Osteoblast (primary cell): ENCODE measurements at regions not wholly inside any gene's neighbourhood (a gene's known extent, or its start where the extent isn't known, plus 50 kb on each side); places are given as distances from the start of the nearest gene placed in this dataset.

Source experiments
- DNase-seq: peaks from one replicate; pipeline ENCODE4 v3.0.0; 2011; ENCODE audit warnings: low spot score, mixed read lengths; ENCODE audit not compliant: insufficient read length; ENCODE audit errors: missing footprints
- H2AFZ ChIP-seq: 2 replicates; pipeline ENCODE4 v1.6.0; 2011; ENCODE audit warnings: mild to moderate bottlenecking, low read length
- H3K27ac ChIP-seq: 2 replicates; pipeline ENCODE4 v1.5.1; 2011; ENCODE audit warnings: mild to moderate bottlenecking, low read depth, low read length, moderate library complexity
- H3K27me3 ChIP-seq: 2 replicates; pipeline ENCODE4 v1.6.0; 2012; ENCODE audit warnings: mild to moderate bottlenecking, control low read depth, inconsistent platforms, low read length, moderate library complexity; ENCODE audit not compliant: insufficient read depth
- H3K36me3 ChIP-seq: 2 replicates; pipeline ENCODE4 v1.5.1; 2011; ENCODE audit warnings: mild to moderate bottlenecking, low read length, control low read depth, moderate library complexity; ENCODE audit not compliant: insufficient read depth
- H3K4me1 ChIP-seq: 2 replicates; pipeline ENCODE4 v1.5.1; 2011; ENCODE audit warnings: mild to moderate bottlenecking, low read length, control low read depth, moderate library complexity; ENCODE audit not compliant: insufficient read depth
- H3K4me2 ChIP-seq: 2 replicates; pipeline ENCODE4 v1.6.0; 2011; ENCODE audit warnings: mild to moderate bottlenecking, low read length; ENCODE audit not compliant: insufficient read depth
- H3K4me3 ChIP-seq: fragments of 200-600 bp; sonication (generic); 3 replicates; pipeline ENCODE4 v1.5.1; 2012; ENCODE audit warnings: mild to moderate bottlenecking, low read length, inconsistent platforms; ENCODE audit not compliant: insufficient read depth
- H3K79me2 ChIP-seq: 2 replicates; pipeline ENCODE4 v1.6.0; 2012; ENCODE audit warnings: mild to moderate bottlenecking, low read length, control low read depth, inconsistent platforms; ENCODE audit not compliant: insufficient read depth
- H3K9me3 ChIP-seq: 2 replicates; pipeline ENCODE4 v1.5.1; 2011; ENCODE audit warnings: low read depth, low read length, control low read depth
- H4K20me1 ChIP-seq: 2 replicates; pipeline ENCODE4 v1.6.0; 2012; ENCODE audit warnings: mild to moderate bottlenecking, low read length, control low read depth; ENCODE audit not compliant: insufficient read depth
- TF ChIP-seq, protein P1 (sequence below): IDR thresholded peaks from 2 replicates; pipeline ENCODE4 v1.5.1; 2011; ENCODE audit warnings: mild to moderate bottlenecking, low read depth, low read length, moderate library complexity; ENCODE audit errors: extremely low read depth

DNA sequence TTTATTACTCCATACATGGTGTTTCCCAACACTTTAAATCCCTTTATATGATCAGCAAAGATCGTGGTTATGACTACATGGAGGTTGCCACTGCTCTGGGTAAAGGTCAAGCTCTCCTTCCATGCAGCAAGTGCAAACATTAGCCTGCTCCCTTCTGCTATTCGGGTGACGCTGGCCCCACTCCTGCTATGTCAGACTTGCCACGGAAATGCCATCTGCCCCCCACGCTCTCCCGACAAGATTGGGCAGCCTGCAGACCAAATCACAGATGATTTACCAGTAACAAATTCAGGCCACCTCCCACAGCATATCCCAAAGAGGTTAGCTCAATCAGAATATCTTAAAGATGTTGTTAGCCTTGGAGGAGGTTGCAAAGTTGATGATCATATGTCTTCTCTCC lies 77.8 kb upstream of the MGMT start:
- H3K27me3 ChIP-seq = no peaks in the 10 kb centered on the region
- H3K4me1 ChIP-seq = no peaks in the 10 kb centered on the region
- no peaks in the 10 kb centered on the region for H3K36me3 ChIP-seq
- H3K9me3 ChIP-seq = no peaks in the 10 kb centered on the region
- no peak overlapping the region for H3K4me2 ChIP-seq
- no peak overlapping the region for H3K27ac ChIP-seq
- no peaks in the 10 kb centered on the region for H3K79me2 ChIP-seq
- no peak overlapping the region for H2AFZ ChIP-seq
- TF ChIP-seq, protein P1, sequence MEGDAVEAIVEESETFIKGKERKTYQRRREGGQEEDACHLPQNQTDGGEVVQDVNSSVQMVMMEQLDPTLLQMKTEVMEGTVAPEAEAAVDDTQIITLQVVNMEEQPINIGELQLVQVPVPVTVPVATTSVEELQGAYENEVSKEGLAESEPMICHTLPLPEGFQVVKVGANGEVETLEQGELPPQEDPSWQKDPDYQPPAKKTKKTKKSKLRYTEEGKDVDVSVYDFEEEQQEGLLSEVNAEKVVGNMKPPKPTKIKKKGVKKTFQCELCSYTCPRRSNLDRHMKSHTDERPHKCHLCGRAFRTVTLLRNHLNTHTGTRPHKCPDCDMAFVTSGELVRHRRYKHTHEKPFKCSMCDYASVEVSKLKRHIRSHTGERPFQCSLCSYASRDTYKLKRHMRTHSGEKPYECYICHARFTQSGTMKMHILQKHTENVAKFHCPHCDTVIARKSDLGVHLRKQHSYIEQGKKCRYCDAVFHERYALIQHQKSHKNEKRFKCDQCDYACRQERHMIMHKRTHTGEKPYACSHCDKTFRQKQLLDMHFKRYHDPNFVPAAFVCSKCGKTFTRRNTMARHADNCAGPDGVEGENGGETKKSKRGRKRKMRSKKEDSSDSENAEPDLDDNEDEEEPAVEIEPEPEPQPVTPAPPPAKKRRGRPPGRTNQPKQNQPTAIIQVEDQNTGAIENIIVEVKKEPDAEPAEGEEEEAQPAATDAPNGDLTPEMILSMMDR = no peak
- H4K20me1 ChIP-seq = no peaks in the 10 kb centered on the region
- no peak for DNase-seq
- no peak overlapping the region for H3K4me3 ChIP-seq

DNA sequence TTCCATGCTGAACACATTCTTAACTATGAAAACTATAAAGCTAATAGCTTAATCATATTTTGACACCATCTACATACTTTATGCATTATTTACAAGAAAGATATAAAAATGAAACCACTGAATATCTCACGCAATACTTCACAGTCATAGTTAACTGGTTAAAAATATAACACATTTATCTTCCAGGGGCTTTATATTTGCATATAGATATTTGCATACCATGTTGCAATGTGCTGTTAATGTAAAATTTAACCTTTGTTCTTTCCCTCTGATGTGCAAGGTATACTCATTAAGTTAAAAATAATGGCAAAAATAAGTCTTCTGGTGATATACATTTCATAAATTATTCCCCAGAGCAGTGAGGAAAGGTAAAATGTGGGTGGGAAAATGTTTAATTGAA lies 76.9 kb upstream of the MGMT start:
- Histone ChIP-seq H3K4me1 (no peaks in the 10 kb centered on the region), H3K79me2 (no peaks in the 10 kb centered on the region), H3K9me3 (no peaks in the 10 kb centered on the region), H3K36me3 (no peaks in the 10 kb centered on the region), H3K27me3 (no peaks in the 10 kb centered on the region), H2AFZ (no peak overlapping the region), H4K20me1 (no peaks in the 10 kb centered on the region), H3K27ac (no peak overlapping the region), H3K4me3 (no peak overlapping the region), H3K4me2 (no peak overlapping the region)
- DNase-seq = no peak
- TF ChIP-seq, protein P1 = no peak

DNA sequence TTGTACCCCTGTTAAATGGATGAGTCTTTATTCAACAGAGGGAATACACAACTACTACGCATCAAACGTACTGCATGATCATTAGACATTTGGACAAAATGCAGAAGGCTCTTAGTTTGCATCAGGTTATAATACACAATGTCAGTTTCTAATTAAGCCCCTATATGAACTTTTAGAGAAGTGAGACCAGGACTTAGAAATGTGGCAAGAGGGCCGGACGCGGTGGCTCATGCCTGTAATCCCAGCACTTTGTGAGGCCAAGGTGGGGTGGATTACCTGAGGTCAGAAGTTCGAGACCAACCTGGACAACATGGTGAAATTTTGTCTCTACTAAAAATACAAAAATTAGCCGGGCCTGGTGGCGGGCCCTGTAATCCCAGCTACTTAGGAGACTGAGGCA lies 76.3 kb upstream of the MGMT start:
- Histone ChIP-seq H4K20me1 (no peaks in the 10 kb centered on the region), H3K36me3 (no peaks in the 10 kb centered on the region), H3K4me3 (no peak overlapping the region), H3K27me3 (no peaks in the 10 kb centered on the region), H3K4me1 (no peaks in the 10 kb centered on the region), H3K9me3 (no peaks in the 10 kb centered on the region), H3K79me2 (no peaks in the 10 kb centered on the region), H3K4me2 (no peak overlapping the region), H3K27ac (no peak overlapping the region), H2AFZ (no peak overlapping the region)
- TF ChIP-seq, protein P1 = no peak
- DNase-seq = no peak

DNA sequence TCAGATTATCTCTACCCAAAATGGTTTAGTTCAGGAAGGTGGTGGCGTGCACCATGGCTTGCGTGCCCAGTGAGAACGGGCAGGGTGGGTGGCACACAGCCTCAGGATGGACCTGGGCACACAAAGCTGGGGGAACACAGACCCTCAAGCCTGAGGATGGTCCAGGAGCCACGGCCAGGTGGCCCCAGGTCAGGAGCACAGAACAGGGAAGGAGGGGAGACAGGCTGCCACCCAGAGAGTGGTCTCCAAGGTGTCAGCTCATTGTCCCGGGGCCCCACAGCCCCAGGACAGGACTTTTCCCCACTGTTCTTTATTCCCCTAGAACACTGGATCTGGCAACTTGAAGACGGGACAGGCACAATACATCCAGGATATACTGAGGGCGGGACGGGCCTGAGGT lies 75.6 kb upstream of the MGMT start:
- Histone ChIP-seq H3K27me3 (no peaks in the 10 kb centered on the region), H3K27ac (no peak overlapping the region), H3K79me2 (no peaks in the 10 kb centered on the region), H3K4me2 (no peak overlapping the region), H3K9me3 (no peaks in the 10 kb centered on the region), H4K20me1 (no peaks in the 10 kb centered on the region), H2AFZ (no peak overlapping the region), H3K4me1 (no peaks in the 10 kb centered on the region), H3K36me3 (no peaks in the 10 kb centered on the region), H3K4me3 (no peak overlapping the region)
- TF ChIP-seq, protein P1 = no peak
- no peak for DNase-seq
